DMS 273 (cell line): ENCODE measurements at regions not wholly inside any gene's neighbourhood (a gene's known extent, or its start where the extent isn't known, plus 50 kb on each side); places are given as distances from the start of the nearest gene placed in this dataset.
A peak's percentile ranks its signal among the peaks of the same experiment; 100 is the strongest.
"Not testable (repeated sequence)": the region's sequence is repeated elsewhere in the genome, so short reads cannot be mapped to it uniquely, and the experiment has no call there.

ENCODE experiments used
- DNase-seq: peaks from one replicate; lab custom pipeline; 2025; ENCODE audit not compliant: unreplicated experiment; lab: John Stamatoyannopoulos, UW

- DNase-seq, result not testable (repeated sequence)
Observed at GRCh38 chr14:106355007-106355791, 828.8 kb downstream of the TMEM121 start.

GRCh38 chr14:106355881-106356642, 829.7 kb downstream of the TMEM121 start:
- DNase-seq, result not testable (repeated sequence)

- not testable (repeated sequence) for DNase-seq
Observed at GRCh38 chr14:106356643-106356930, 830.2 kb downstream of the TMEM121 start.

GRCh38 chr14:106359157-106359887, 832.9 kb downstream of the TMEM121 start:
- DNase-seq, result not testable (repeated sequence)

GRCh38 chr14:106365371-106365770, 839.0 kb downstream of the TMEM121 start:
- not testable (repeated sequence) for DNase-seq

- not testable (repeated sequence) for DNase-seq
Observed at GRCh38 chr14:106365894-106366293, 839.5 kb downstream of the TMEM121 start.

GRCh38 chr14:106366971-106367370, 840.6 kb downstream of the TMEM121 start:
- DNase-seq, result not testable (repeated sequence)

- not testable (repeated sequence) for DNase-seq
Observed at GRCh38 chr14:106369456-106369855, 843.1 kb downstream of the TMEM121 start.

- peak; percentile 76 for DNase-seq
Observed at GRCh38 chr14:106372870-106373652, 846.7 kb downstream of the TMEM121 start.

GRCh38 chr14:106373653-106374110, 847.3 kb downstream of the TMEM121 start:
- DNase-seq, result not testable (repeated sequence)

GRCh38 chr14:106377432-106377831, 851.0 kb downstream of the TMEM121 start:
- DNase-seq, result no peak

- no peak for DNase-seq
Observed at GRCh38 chr14:106378191-106378590, 851.8 kb downstream of the TMEM121 start.

GRCh38 chr14:106380740-106381139, 854.4 kb downstream of the TMEM121 start:
- DNase-seq, result no peak

- DNase-seq, result not testable (repeated sequence)
Observed at GRCh38 chr14:106389186-106389585, 862.8 kb downstream of the TMEM121 start.

- no peak for DNase-seq
Observed at GRCh38 chr14:106390401-106390800, 864.0 kb downstream of the TMEM121 start.

- DNase-seq, result no peak
Observed at GRCh38 chr14:106390947-106391346, 864.6 kb downstream of the TMEM121 start.

GRCh38 chr14:106393742-106394141, 867.4 kb downstream of the TMEM121 start:
- no peak for DNase-seq

- DNase-seq, result no peak
Observed at GRCh38 chr14:106395456-106396050, 869.2 kb downstream of the TMEM121 start.

- no peak for DNase-seq
Observed at GRCh38 chr14:106396999-106397398, 870.6 kb downstream of the TMEM121 start.

- not testable (repeated sequence) for DNase-seq
Observed at GRCh38 chr14:106398931-106399331, 872.5 kb downstream of the TMEM121 start.
